ENCODE measurements at regions not wholly inside any gene's neighbourhood (a gene's known extent, or its start where the extent isn't known, plus 50 kb on each side); places are given as distances from the start of the nearest gene placed in this dataset.

DNA sequence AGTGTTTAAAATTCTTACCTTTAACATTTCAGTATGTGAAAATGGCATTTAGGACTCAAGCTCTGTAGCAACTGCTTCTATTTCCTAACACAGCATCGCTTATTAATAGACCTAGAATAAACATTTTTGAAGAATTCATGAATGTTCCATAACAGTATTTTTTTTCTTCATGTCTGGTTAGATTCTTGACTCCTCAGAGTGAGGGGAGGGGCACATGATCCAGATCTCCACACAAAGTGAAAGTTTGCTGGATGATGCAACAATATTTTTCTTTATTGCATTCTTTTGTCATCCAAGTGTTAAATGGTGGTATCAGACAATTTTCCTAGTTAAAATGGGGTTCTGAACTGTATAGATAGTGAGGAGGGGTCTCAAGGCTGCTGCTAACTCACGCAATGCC lies 130.8 kb upstream of the MAN2A1 start:
- TF ChIP-seq CTCF (IDR thresholded peaks at IDR 0.05; ENCODE audit: borderline replicate concordance, extremely low read depth, low read length, poor library complexity, severe bottlenecking): no peak
- TF ChIP-seq EZH2 (IDR thresholded peaks at IDR 0.05; ENCODE audit: borderline replicate concordance, low read depth, low read length, severe bottlenecking): no peak

Data from DND-41 (cell line).